Lung (tissue), 11 donors: ENCODE measurements at regions not wholly inside any gene's neighbourhood (a gene's known extent, or its start where the extent isn't known, plus 50 kb on each side); places are given as distances from the start of the nearest gene placed in this dataset.

Experiments
- ATAC-seq: fragments of 200-7000 bp; cut with Tn5 transposase; one replicate; pipeline ENCODE4 v1.9.1; 2020; ENCODE audit warnings: moderate number of reproducible peaks; ENCODE audit not compliant: insufficient read depth, low FRiP score
- DNase-seq, 3 donors: peaks; one replicate each; pipeline ENCODE4 v3.0.0-alpha.2; 2013 to 2017
- H3K27ac ChIP-seq, 2 donors: one replicate each; pipeline ENCODE4 v1.5.1; 2013; ENCODE audit warnings: mild to moderate bottlenecking in 2 of 2, moderate library complexity in 2 of 2, control low read depth in 1 of 2, inconsistent platforms in 1 of 2, low read depth in 1 of 2, low read length in 1 of 2
- H3K27me3 ChIP-seq, 3 donors: one replicate each; pipeline ENCODE4 v1.5.1; 2013; ENCODE audit warnings: low read length in 2 of 3; ENCODE audit not compliant: control insufficient read depth in 3 of 3, insufficient read depth in 3 of 3
- H3K36me3 ChIP-seq, 4 donors: one replicate each; pipeline ENCODE4 v1.5.1; 2013; ENCODE audit warnings: low read length in 4 of 4, mild to moderate bottlenecking in 1 of 4, moderate library complexity in 1 of 4; ENCODE audit not compliant: control insufficient read depth in 4 of 4, insufficient read depth in 4 of 4
- H3K4me1 ChIP-seq, 5 donors: one replicate each; pipeline ENCODE4 v1.5.1; 2013; ENCODE audit warnings: low read length in 5 of 5, mild to moderate bottlenecking in 2 of 5, moderate library complexity in 1 of 5; ENCODE audit not compliant: control insufficient read depth in 5 of 5, insufficient read depth in 5 of 5
- H3K4me3 ChIP-seq: one replicate; pipeline ENCODE4 v1.5.1; 2013; ENCODE audit warnings: mild to moderate bottlenecking, control low read depth, moderate library complexity
- H3K9ac ChIP-seq, 2 donors: one replicate each; pipeline ENCODE4 v1.5.1; 2013; ENCODE audit warnings: low read length in 2 of 2, control low read depth in 1 of 2; ENCODE audit not compliant: insufficient read depth in 1 of 2
- H3K9me3 ChIP-seq, 4 donors: one replicate each; pipeline ENCODE4 v1.5.1; 2013; ENCODE audit warnings: low read length in 3 of 4, mild to moderate bottlenecking in 1 of 4, moderate library complexity in 1 of 4; ENCODE audit not compliant: control insufficient read depth in 4 of 4, insufficient read depth in 3 of 4
- WGBS, 2 donors: extraction: QIAGEN DNeasy Blood & Tissue Kit; methylation state at CpG; one replicate each; pipeline ENCODE4 v1.1.7; 2013; 5-methylcytosine and 5-hydroxymethylcytosine counted together
- TF ChIP-seq, protein P1 (sequence below): IDR thresholded peaks from 2 replicates; pipeline ENCODE4 v1.5.1; 2012; ENCODE audit warnings: mild to moderate bottlenecking; ENCODE audit errors: control extremely low read depth, extremely low read depth
- donor health status: control.
- donor health status: control.
- donor health status: Bipolar disorder and iron deficiency.
- donor health status: healthy.
- donor health status: DM: yes; HTN: yes; CAD: no.

DNA sequence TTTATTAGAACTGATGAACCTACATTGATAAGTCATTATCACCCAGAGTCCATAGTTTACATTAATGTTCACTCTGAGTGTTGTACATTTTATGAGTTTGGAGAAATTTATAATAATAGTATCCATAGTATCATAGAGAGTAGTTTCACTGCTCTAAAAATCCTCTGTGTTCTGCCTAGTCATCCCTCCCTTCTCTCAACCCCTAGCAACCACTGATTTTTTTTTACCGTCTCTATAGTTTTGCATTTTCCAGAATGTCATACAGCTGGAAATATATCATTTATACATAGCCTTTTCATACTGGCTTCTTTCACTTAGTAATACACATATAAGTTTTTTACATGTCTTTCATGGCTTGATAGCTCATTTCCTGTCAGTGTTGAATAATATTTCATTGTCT, 231.1 kb downstream of the RAD51AP2 start:
- no peak overlapping the region for H3K9ac ChIP-seq
- H3K36me3 ChIP-seq: no peaks in the 10 kb centered on the region
- no peaks in the 10 kb centered on the region for H3K27me3 ChIP-seq
- no peak overlapping the region for H3K4me3 ChIP-seq
- no peak for DNase-seq
- WGBS, 2 donors: 39 to 50% methylated on average over 1 of the region's 1 CpG
- no peak for ATAC-seq
- no peak overlapping the region for H3K27ac ChIP-seq
- no peaks in the 10 kb centered on the region for H3K4me1 ChIP-seq
- H3K9me3 ChIP-seq: no peaks in the 10 kb centered on the region
- TF ChIP-seq, protein P1, sequence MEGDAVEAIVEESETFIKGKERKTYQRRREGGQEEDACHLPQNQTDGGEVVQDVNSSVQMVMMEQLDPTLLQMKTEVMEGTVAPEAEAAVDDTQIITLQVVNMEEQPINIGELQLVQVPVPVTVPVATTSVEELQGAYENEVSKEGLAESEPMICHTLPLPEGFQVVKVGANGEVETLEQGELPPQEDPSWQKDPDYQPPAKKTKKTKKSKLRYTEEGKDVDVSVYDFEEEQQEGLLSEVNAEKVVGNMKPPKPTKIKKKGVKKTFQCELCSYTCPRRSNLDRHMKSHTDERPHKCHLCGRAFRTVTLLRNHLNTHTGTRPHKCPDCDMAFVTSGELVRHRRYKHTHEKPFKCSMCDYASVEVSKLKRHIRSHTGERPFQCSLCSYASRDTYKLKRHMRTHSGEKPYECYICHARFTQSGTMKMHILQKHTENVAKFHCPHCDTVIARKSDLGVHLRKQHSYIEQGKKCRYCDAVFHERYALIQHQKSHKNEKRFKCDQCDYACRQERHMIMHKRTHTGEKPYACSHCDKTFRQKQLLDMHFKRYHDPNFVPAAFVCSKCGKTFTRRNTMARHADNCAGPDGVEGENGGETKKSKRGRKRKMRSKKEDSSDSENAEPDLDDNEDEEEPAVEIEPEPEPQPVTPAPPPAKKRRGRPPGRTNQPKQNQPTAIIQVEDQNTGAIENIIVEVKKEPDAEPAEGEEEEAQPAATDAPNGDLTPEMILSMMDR: no peak

DNA sequence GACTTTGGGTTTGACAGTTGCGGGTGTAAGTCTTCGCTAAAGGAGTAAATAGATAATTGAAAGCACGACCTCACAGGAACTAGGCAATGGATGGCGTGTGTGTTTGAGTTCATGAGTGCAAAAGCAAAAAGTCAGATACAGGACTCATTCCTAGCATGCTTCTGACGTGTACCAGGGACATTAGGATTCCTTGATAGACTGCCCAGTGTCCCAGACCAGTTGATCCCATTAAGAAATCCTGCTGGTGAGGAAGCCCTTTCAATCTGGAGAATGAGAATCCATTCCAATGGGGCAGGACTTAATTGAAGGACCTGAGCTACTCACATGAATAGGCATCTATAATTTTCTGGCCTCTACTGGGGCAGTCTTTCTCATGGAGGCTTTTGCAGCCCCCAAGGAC, 235.4 kb downstream of the RAD51AP2 start:
- Histone ChIP-seq H3K4me3 (no peak overlapping the region), H3K36me3 (no peaks in the 10 kb centered on the region), H3K27ac (no peak overlapping the region), H3K27me3 (no peaks in the 10 kb centered on the region), H3K9me3 (no peaks in the 10 kb centered on the region), H3K4me1 (no peaks in the 10 kb centered on the region), H3K9ac (no peak overlapping the region)
- ATAC-seq (no peak), DNase-seq (no peak)
- TF ChIP-seq, protein P1: no peak
- WGBS, 2 donors: 93% methylated on average over 5 of the region's 5 CpGs

DNA sequence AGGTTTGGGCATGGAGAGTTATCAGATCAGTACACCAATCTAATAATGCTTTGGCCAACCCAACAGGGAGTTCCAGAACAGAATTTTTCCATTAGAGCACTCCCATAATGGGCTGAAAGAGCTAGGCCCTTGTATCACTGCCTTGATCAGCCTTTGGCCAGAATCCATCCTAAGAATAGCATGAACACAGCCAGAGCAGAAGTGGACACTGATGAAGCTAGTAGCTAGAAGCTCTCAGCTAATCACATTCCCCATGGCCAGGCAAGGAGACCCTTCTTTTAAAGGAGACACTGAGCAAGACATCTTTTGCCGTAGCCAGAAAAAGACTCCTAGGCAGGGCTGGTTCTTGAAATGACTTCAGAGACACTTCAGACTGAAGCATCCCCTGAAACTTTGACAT, 236.0 kb downstream of the RAD51AP2 start:
- Histone ChIP-seq H3K9ac (no peak overlapping the region), H3K4me1 (no peaks in the 10 kb centered on the region), H3K9me3 (no peaks in the 10 kb centered on the region), H3K27ac (no peak overlapping the region), H3K36me3 (no peaks in the 10 kb centered on the region), H3K27me3 (no peaks in the 10 kb centered on the region), H3K4me3 (no peak overlapping the region)
- TF ChIP-seq, protein P1: no peak
- 96 to 100% methylated on average over 1 of the region's 1 CpG for WGBS, 2 donors
- DNase-seq: no peak
- no peak for ATAC-seq

DNA sequence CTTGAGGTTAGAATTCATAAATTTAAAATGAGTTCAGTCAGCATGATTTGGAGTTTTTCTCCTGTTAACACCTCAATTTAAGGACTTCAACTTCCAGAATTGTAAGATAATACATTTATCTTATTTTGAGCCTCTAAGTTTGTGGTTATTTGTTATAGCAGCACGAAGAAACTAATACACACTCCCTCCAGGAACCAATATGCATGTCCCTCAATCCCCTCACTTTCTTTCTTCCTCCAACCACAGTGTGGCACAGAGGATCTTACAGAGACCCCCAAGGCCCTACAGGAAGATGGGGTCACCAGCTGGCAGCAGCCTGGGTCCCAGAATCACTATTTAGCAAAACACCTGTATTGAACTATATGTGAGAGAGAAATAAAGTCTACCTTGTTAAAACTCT, 242.0 kb downstream of the RAD51AP2 start:
- WGBS, 2 donors: 81 to 83% methylated on average over 1 of the region's 1 CpG
- no peak for ATAC-seq
- H3K27me3 ChIP-seq: no peaks in the 10 kb centered on the region

More for the DNA sequence above, 242.0 kb downstream of the RAD51AP2 start:
- DNase-seq: no peak
- H3K4me1 ChIP-seq: no peaks in the 10 kb centered on the region
- H3K4me3 ChIP-seq: no peak overlapping the region
- no peaks in the 10 kb centered on the region for H3K36me3 ChIP-seq
- no peak overlapping the region for H3K27ac ChIP-seq
- no peak overlapping the region for H3K9ac ChIP-seq
- TF ChIP-seq, protein P1: no peak
- peaks cover 0 to 4% (median under 1%) of the 10 kb centered on the region in 4 donors for H3K9me3 ChIP-seq
